Loucy (cell line): ENCODE measurements at regions not wholly inside any gene's neighbourhood (a gene's known extent, or its start where the extent isn't known, plus 50 kb on each side); places are given as distances from the start of the nearest gene placed in this dataset.

Source experiments
- CTCF ChIP-seq: fragments of 200-600 bp; sonication (generic); conservative IDR thresholded peaks from 2 replicates; pipeline ENCODE4 v1.5.1; 2014; ENCODE audit warnings: mild to moderate bottlenecking, antibody characterized with exemption, low read length
- EZH2phosphoT487 ChIP-seq: fragments of 200-600 bp; IDR thresholded peaks from 2 replicates; pipeline ENCODE4 v1.6.1; 2018; ENCODE audit warnings: antibody characterized with exemption, mild to moderate bottlenecking, moderate library complexity, borderline replicate concordance

DNA sequence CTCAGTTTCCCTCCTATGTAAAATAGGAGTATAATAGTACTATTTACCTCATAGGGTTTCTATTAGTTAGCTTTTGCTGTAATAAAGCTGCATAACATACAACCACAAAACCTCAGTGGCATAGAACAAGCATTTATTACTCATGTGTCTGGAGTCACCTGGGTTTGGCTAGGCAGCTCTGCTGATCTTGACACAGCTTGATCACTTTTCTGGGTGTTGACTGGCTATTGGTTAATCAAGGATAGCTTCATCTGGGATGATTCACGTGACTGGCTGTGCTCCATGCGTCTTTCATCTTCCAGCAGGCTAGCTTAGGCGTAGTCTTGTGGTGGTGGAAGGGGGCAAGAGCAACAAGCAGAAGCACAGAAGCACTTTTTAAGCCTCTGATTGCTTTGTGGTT lies 112.6 kb downstream of the SQOR start:
- no peak for TF ChIP-seq CTCF
- no peak for TF ChIP-seq EZH2phosphoT487
